NCI-H345 treated with DMSO at 0.1 percent for 48 hours (cell line): ENCODE measurements at regions not wholly inside any gene's neighbourhood (a gene's known extent, or its start where the extent isn't known, plus 50 kb on each side); places are given as distances from the start of the nearest gene placed in this dataset.
"Not testable (repeated sequence)": the region's sequence is repeated elsewhere in the genome, so short reads cannot be mapped to it uniquely, and the experiment has no call there.

Source experiments
- DNase-seq: peaks from one replicate; lab custom pipeline; 2025; ENCODE audit not compliant: unreplicated experiment; lab: John Stamatoyannopoulos, UW

DNA sequence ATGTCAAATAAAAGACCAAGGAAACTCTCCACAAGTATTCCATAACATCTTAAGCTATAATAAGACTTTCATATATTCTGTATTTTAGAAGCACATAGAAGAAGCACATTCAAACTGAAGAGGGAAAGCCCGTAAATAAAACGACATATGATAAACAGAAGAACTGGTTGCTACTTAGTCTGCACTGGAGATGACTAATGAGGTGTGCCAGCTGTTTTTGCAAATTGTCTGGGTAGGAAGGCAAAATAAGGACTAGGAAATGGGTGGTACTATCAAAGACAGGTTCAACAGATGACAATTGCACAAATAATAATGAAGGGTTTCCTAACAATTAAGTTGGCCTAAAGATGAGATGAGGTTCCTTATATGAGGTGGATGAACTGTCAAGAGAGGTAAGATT is 593.2 kb upstream of the CCDC179 start:
- no peak for DNase-seq

DNA sequence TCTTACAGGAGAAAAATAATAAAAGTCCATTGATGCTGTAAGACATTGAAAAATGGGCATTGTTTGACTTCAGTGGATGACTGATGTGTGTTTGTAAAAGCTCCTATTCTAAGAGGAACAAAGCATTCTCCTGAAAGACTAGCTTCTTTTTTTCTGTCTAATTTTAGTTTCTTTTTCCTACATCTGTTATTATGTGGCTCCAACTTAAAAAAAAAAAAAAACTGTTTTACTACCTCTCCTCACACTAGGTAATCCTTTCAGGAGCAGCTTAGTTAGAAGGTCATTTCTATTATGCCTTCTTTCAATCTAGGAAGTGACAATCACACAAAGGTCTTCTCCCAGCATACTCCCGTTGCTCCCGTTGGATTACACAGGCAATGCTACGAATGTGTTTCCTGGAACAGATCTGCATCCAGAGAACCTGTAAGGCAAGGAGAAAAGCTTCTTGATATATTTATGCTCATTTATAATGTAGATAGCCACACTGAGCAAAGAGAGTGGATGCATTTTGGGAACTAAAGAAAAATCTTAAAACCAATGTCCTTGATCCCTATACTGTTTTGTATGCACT is 595.1 kb upstream of the CCDC179 start:
- no peak for DNase-seq

DNA sequence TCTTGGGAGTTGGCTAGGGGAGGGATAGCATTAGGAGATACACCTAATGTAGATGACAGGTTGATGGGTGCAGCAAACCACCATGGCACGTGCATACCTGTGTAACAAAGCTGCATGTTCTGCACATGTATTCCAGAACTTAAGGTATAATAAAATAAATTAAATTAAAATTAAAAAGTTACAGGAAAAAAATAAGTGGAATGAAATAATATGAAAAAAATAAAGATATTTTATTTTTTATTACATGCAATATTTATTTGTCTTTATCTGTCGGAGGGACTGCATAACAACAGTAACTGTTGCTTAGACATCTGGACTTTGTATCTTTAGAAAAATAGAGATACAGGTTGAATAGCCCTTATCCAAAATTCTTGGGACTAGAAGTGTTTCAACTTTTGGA is 597.4 kb upstream of the CCDC179 start:
- DNase-seq, result no peak

DNA sequence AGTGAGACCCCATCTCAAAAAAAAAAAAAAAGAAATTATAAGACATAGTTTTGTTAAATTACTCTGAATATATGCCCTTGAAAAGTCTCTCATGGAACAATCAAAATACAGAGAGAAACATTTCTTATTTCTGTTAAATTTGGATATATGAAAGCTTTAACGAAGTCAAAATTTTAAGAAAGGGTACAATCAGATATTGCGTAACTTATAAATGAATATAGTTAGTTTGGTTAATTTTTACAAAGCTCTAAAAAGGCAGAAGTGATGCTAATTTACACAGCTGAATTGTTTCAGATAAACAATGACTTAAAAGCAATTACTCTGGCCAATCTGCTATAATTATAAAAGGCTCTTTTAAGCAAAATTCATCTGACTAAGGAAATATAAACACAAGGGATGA is 611.6 kb upstream of the CCDC179 start:
- no peak for DNase-seq

DNA sequence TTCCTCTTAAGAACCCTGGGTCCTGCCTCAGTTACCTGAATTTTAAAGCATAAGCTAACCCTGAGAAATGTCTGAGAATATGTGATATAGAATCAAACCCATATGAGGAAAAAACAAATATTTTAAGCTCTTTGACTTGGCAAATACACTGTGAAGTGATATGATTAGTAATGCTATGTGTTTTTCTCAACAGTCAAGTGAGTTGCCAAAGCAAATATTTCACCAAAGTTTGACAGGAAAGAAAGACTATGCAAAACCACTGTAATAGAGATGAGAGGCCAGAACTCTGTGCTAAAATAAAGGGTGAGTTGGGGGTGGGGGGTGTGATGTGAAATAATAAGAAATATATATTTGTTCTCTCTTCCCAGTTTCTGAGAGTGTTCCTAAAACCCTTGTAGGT is 613.5 kb upstream of the CCDC179 start:
- DNase-seq, result no peak

DNA sequence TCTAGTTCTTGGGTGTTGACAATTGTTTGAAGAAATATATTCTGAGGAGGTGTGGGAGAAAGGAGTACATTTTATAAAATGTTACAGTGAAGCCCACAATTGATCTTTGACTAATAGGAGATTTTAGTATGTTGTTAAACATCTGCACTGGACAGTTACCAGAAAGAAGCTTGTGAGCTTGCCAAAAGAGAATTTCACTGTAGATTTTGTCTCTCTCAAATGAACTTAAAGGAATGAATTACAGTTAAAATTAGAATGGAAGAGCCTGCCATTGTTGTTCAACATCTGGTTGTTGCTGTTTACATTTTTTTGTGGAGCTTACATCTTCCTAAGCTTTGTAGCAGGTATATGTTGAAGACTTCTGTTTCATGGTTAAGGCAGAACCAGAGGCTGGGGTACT is 620.5 kb upstream of the CCDC179 start:
- no peak for DNase-seq

DNA sequence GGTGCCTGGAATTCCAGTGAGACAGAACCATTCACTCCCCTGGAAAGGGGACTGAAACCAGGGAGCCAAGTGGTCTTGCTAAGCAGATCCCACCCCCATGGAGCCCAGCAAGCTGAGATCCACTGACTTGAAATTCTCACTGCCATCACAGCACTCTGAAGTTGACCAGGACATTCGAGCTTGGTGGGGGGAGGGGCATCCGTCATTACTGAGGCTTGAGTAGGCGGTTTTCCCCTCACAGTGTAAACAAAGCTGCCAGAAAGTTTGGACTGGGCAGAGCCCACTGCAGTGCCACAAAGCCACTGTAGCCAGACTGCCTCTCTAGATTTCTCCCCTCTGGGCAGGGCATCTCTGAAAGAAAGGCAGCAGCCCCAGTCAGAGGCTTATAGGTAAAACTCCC is 623.9 kb upstream of the CCDC179 start:
- not testable (repeated sequence) for DNase-seq

DNA sequence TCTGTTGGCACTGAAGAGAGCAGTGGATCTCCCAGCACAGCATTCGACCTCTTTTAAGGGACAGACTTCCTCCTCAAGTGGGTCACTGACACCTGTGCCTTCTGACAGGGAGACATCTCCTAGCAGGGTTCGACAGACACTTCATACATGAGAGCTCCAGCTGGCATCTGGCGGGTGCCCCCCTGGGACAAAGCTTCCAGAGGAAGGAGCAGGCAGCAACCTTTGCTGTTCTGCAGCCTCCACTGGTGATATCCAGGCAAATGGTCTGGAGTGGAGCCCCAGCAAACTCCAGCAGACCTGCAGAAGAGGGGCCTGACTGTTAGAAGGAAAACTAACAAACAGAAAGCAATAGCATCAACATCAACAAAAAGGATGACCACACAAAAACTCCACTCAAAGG is 624.3 kb upstream of the CCDC179 start:
- not testable (repeated sequence) for DNase-seq

DNA sequence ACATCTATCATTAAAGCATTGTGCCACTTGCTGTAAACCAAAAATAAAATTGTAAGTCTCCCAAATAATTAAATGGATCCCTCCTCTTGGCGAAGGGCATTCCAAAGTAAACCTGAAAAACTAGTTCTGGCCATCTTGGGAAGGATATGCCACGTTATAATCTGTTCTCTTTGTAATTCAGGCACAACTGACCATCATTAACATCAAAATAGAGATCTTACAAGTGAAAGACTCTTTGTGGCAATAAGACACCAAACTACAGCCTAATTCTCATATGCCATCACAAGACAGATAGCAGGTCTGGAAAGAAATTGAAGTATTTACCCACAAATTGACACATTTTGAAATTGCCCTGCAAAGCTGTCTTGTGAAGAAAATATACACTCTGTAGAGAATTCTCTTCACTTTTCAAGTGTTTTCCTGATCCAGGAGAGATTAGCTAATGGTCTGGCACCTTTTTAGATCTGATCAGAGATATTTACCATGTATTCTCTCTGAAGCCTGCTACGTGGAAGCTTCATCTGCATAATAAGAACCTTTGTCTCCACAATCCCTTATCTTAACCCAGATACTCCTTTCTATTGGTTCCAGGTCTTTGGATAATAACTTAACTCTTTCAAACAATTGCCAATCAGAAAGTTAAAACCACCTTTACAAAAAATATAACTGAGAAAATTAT is 630.4 kb upstream of the CCDC179 start:
- no peak for DNase-seq

DNA sequence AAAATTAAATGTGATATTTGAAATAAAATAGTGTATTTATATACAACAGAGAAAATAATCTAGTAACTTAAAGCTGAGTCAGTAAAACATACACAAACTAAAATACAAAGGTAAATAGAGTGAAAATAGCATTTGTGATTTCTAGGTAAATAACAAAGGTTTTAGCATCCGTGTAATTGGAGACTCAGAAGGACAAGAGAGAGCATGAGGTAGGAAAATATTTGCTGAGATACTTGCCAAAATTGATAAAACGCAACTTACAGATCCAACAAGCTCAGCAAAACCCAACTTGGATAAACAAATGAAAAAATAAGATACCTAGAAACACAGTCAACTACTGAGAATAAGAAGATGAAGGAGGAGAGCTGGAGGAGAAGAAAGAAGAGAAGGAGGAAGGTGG is 634.7 kb upstream of the CCDC179 start:
- DNase-seq, result no peak

DNA sequence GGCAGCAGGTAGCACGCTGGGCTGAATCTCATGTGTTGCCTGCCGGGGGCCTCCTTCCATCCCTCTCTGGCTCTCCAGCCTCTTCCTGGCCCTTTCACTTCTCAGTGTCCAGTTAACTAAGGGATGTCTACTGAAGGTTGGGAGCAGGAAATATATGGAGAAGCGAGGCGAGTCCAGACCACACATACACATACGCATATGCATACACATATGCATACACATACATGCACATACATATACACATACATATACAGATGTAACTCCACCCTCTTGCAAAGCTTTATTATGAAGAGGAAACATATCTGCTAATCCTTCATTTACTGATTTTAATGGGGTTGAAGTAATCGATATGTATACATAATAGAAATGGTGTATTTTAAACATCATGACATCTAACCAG is 636.1 kb upstream of the CCDC179 start:
- no peak for DNase-seq

DNA sequence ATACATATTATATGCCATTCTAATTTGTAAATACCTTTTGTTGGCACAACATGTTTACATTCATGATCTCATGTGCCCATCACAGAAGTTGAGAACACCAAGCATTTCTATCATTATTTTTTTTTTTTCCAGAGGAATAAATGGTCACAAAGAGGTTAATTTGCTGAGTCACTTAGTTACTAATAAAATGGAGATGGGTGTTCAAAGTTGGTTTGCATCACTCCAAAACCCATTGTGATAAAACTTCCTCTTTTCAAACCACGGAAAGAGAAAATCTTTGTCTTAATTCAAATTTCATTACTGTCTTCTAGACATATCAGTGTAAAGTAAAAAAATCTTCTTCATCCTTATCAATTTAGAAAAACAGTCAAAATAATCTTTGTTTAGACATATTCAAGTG is 636.8 kb upstream of the CCDC179 start:
- DNase-seq, result no peak

DNA sequence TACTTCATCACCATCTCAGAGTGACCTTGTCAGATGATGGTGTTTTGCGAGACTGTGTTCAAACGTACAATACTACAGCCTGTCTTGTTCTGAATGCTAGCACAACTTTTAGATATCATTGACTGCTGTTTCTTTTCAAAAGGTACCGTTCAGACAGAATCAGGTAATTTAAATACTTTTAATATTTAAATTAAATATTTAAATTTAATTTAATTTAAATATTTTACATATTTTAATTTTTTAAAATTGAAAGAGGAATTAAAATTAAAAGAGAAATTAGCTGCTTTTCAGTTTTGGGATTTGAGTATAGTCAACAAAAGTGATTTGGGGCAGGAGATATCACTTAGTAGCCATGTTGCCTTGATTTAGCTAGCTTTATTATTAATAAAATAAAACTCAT is 642.1 kb upstream of the CCDC179 start:
- no peak for DNase-seq

DNA sequence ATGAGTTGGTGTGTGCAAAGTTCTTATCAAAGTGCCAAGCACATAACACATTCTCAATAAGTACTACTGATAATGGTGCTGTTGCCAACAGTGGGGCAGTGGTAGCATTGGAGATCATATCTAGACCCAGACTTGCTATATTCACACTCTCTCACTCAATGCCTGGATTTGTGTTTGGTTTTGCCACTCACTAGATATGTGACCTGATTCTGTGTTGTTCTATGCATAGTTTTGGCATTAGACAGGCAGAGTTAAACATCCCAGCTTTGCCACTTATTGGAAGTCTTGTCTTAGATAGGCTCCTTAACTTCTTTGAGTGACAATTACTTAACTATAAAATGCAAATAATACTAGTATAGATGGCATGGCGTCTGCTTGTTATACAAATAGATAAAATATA is 642.6 kb upstream of the CCDC179 start:
- DNase-seq, result no peak

DNA sequence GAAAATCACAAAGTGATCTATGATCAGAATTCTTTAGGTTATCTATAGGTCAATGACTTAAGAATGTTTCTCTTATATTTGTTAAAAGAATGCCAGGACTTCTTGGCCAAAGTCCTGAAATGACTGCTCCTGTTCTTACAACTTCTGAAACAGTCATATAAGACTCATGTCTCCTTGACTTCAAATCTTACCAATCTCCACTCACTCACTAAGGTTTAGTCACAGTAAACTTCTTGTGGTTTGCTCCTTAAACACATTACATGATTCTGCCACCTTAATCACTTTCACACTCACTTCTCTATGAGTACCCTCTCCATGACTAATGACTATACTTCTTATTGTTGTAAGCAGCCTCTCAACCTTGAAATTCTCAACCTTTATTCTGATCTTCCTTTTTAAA is 648.7 kb upstream of the CCDC179 start:
- no peak for DNase-seq

DNA sequence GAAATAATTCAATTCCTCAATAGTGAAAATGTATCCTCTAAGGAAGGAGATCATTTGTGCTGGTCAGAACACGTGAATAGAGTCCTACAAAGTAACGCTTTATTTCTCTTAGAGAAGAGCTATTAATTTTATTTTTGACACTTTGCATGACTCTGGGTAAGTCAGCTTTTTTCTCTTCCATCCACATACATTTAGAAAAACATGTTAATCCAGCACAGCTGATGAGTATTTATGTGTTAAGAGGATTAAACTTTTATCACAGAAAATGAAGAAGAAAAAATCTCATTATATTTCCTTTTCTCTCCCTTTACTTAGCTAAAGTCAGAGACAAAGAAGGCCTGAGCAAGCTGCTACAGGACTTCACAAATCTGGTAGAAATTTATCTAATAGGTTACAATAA is 649.5 kb upstream of the CCDC179 start:
- DNase-seq, result no peak

DNA sequence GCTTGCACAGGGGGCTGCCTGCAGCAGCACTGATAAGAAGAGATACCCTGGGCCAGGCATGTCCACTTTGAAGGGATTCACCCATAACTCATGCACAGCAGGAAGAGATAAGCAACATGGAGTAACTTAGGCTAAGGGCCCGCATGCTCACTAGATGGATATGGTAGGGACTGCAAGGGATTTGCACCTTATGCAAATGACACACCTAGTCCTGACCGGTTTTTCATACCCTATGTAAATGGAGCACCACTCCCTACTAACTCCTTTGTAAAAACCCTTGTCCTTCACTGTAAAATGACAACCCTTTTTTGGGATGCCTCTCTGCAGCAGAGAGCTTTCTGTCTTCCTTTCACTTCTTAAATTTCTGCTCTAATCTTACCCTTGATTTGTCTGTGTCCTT is 658.9 kb upstream of the CCDC179 start:
- no peak for DNase-seq

DNA sequence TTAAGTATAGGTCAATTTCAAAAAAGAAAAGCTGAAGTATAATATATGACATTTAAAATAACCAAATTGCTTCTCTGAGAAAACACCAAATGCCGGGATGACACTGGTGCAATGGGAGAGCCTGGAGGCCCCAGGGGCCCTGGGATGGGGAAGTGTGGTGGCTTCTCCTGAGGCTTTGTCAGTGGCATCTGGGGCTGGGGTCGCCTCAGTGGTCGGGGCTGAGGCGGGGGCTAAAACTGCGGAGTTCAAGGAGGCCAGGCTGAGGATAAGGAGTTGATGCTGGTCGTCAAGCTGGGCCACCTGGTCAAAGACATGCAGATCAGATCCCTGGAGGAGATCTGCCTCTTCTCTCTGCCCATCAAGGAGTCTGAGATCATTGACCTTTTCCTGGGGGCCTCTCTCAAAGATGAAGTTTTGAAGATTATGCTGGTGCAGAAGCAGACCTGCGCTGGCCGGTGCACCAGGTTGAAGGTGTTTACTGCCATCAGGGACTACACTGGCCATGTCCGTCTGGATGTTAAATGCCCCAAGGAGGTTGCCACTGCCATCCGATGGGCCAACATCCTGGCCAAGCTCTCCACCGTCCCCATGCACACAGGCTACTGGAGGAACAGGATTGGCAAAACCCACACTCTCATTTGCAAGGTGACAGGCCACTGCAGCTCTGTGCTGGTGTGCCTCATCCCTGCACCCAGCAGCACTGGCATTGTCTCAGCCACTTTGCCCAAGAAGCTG is 660.1 kb upstream of the CCDC179 start:
- no peak for DNase-seq

DNA sequence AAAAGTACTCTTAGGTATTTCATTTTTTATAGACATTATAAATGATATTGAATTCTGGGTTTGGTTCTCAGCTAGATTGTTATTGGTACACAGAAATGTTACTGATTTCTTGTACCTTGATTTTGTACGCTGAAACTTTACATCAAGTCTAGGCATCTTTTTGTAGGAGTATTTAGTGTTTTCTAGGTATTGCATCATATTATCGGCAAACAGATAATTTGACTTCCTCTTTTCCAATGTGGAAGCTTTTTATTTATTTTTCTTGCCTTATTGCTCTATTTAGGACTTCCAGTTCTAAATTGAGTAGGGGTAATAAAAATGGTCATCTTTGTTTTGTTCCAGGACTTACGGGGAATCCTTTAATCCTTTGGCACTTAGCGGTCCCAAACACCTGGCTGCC is 676.6 kb upstream of the CCDC179 start:
- no peak for DNase-seq

DNA sequence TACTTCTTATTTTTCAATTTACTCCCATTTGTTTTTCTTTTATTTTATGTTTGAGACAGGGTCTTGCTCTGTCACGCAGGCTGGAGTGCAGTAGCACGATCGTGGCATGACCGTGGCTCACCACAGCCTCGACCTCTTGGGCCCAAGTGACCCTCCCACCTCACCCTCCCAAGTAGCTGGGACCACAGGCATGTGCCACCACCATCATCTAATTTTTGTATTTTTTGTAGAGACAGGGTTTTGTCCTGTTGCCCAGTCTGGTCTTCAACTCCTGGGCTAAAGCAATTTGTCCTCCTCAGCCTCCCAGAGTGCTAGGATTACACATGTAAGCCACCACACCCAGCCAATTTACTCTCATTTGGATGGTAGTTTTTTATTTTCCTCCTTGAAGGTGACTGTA is 679.3 kb upstream of the CCDC179 start:
- no peak for DNase-seq

DNA sequence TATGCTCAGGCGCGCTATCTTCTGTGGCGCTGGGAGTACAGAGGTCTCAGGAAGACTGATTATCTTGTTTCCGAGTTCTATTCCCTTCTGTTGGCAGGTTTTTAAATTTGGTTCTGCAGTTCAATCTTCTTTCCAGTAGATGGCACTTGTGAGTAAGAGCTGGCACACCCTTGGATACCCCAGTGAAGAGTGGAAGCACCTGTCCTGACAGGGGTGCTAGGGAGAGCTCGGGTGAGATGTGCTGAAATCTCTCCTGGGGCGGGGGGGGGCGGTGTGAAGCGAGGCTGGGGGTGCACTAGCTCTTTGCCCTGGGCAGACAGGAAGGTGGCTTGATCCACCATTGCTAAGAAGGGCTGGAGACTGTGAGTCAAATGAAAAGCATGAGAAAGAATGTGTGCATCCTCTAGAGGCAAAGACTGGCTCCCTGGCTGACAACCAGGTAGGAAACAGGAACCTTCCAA is 679.9 kb upstream of the CCDC179 start:
- peak; percentile 52 for DNase-seq

DNA sequence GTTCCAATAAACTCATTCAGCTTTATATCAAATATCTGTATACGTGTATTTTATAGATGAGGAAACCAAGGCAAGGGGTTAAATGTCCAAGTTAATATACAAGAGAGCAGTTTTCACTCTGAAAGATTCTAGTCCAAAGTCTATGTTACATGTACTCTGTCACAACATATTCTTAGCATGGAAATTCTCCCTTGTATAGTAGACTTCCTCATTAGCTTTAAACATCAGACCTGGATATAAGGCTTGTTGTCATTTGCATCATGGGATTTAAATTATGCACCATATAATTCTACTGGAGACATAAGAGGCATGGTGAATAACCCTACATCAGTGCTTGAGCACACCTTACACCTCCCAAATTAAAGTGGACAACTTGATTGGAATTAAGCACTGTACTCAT is 681.9 kb upstream of the CCDC179 start:
- no peak for DNase-seq

DNA sequence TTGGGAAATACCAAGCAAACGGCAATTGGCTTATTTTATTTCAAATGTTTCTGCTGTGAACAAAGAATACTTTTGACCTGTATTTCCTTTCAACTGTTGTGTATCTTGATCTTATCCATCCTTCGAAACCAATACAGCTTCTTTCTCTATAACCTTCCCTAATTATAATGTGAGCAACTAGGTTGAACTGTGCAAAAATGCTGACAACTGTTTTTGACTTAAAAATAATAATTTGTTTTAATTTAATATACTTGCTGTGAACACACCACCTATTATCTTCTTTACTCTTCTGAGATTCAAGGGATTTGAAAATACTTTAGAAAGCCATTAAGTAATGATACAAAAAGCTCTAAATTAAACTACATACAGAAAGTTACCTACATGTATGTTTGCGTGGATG is 682.5 kb upstream of the CCDC179 start:
- no peak for DNase-seq
